ENCODE measurements at regions not wholly inside any gene's neighbourhood (a gene's known extent, or its start where the extent isn't known, plus 50 kb on each side); places are given as distances from the start of the nearest gene placed in this dataset.

GRCh38 chr15:92283813-92284212, 109.9 kb upstream of the ST8SIA2 start:
- TF ChIP-seq OSR1 (CRISPR knock-in tag; IDR thresholded peaks at IDR 0.05): no peak
- TF ChIP-seq POU6F1 (CRISPR knock-in tag; IDR thresholded peaks at IDR 0.05; ENCODE audit: borderline replicate concordance, low read depth): no peak
- TF ChIP-seq ZNF565 (CRISPR knock-in tag; conservative IDR thresholded peaks at IDR 0.05; ENCODE audit: low read depth): no peak
- no peak for TF ChIP-seq PPARA (CRISPR knock-in tag; IDR thresholded peaks at IDR 0.05; ENCODE audit: borderline replicate concordance)
- TF ChIP-seq ZC3H10 (CRISPR knock-in tag; IDR thresholded peaks at IDR 0.05): no peak
- no peak for TF ChIP-seq ESRRG (CRISPR knock-in tag; IDR thresholded peaks at IDR 0.05)
- no peak for ATAC-seq

DNA sequence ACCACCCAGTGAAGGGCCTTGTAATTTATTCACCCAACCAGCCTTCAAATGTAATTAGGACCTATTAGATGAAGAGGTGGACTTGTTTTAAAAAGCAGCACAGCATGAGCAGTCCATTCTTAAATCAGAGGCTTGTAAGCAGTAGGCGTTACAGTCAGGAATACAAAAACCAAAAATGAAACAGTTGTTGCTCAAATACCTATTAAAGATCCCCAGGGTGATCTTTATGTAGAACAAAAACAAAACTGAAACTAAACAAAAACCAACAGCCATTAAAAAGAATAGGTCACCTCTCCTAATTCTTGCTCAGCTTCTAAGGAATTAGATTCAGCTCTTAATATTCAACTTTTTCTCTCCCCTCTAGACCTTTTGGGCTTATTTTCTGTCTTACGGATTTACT, 104.9 kb upstream of the ST8SIA2 start:
- TF ChIP-seq CSDC2 (CRISPR knock-in tag; IDR thresholded peaks at IDR 0.05) (no peak), POU6F1 (CRISPR knock-in tag; IDR thresholded peaks at IDR 0.05; ENCODE audit: borderline replicate concordance, low read depth) (no peak), OSR1 (CRISPR knock-in tag; IDR thresholded peaks at IDR 0.05) (no peak), TCF4 (CRISPR knock-in tag; IDR thresholded peaks at IDR 0.05; ENCODE audit: borderline replicate concordance) (no peak), CREB5 (CRISPR knock-in tag; IDR thresholded peaks at IDR 0.05; ENCODE audit: low read depth) (no peak), ZNF8 (CRISPR knock-in tag; IDR thresholded peaks at IDR 0.05) (no peak)
- TF ChIP-seq, protein P1, sequence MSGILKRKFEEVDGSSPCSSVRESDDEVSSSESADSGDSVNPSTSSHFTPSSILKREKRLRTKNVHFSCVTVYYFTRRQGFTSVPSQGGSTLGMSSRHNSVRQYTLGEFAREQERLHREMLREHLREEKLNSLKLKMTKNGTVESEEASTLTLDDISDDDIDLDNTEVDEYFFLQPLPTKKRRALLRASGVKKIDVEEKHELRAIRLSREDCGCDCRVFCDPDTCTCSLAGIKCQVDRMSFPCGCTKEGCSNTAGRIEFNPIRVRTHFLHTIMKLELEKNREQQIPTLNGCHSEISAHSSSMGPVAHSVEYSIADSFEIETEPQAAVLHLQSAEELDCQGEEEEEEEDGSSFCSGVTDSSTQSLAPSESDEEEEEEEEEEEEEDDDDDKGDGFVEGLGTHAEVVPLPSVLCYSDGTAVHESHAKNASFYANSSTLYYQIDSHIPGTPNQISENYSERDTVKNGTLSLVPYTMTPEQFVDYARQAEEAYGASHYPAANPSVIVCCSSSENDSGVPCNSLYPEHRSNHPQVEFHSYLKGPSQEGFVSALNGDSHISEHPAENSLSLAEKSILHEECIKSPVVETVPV (CRISPR knock-in tag; IDR thresholded peaks at IDR 0.05): no peak
- no peak for ATAC-seq

- TF ChIP-seq TSHZ2 (CRISPR knock-in tag; IDR thresholded peaks at IDR 0.05) (no peak), BACH2 (CRISPR knock-in tag; IDR thresholded peaks at IDR 0.05; ENCODE audit: borderline replicate concordance) (no peak), ZNF565 (CRISPR knock-in tag; conservative IDR thresholded peaks at IDR 0.05; ENCODE audit: low read depth) (no peak), PPARA (CRISPR knock-in tag; IDR thresholded peaks at IDR 0.05; ENCODE audit: borderline replicate concordance) (no peak)
- no peak for ATAC-seq
Measured at GRCh38 chr15:92289733-92290132, 103.9 kb upstream of the ST8SIA2 start.

DNA sequence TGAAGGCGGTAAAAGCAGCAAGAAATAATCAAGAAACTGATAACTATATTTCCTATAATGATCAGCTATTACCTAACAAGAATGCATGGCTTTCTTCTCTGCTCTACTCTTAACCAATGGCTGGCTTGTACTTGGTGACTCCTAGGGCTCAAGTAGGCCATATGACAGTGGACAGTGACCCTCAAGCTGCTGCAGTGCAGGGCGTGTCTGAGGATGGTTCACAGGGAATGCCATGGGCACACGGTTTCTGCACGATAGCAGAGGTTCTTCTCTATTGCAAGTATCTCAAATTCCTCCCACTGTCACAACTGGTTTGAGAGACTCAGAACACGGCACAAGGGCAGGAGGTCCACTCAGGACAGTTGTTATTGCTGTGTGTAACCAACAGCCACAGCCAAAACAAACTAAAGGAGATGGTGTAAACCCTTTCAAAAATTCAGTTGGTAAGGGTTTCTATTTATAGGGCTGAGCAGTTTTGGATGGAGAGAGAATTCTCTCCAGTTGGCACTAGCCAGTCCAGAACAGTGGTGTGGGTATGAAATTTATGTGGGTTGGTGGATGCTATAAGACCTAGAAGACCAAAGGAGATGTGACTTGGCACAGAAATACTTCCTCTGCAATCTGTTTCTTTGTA, 103.2 kb upstream of the ST8SIA2 start:
- no peak for ATAC-seq
- no peak for TF ChIP-seq CREB5 (CRISPR knock-in tag; IDR thresholded peaks at IDR 0.05; ENCODE audit: low read depth)
- TF ChIP-seq PATZ1 (CRISPR knock-in tag; IDR thresholded peaks at IDR 0.05; ENCODE audit: borderline replicate concordance): no peak
- TF ChIP-seq TSHZ2 (CRISPR knock-in tag; IDR thresholded peaks at IDR 0.05): no peak
- no peak for TF ChIP-seq ISL1 (CRISPR knock-in tag; IDR thresholded peaks at IDR 0.05)
- no peak for TF ChIP-seq CSDC2 (CRISPR knock-in tag; IDR thresholded peaks at IDR 0.05)
- TF ChIP-seq ZNF70 (CRISPR knock-in tag; IDR thresholded peaks at IDR 0.05): no peak
- TF ChIP-seq TCF4 (CRISPR knock-in tag; IDR thresholded peaks at IDR 0.05; ENCODE audit: borderline replicate concordance): no peak
- no peak for TF ChIP-seq TOX (CRISPR knock-in tag; IDR thresholded peaks at IDR 0.05; ENCODE audit: borderline replicate concordance)
